Esophagus muscularis mucosa (tissue), 3 donors: ENCODE measurements at regions not wholly inside any gene's neighbourhood (a gene's known extent, or its start where the extent isn't known, plus 50 kb on each side); places are given as distances from the start of the nearest gene placed in this dataset.

ENCODE experiments used
- POLR2A ChIP-seq: fragments of 450-650 bp; IDR thresholded peaks from one replicate; pipeline ENCODE4 v1.6.1; 2017; ENCODE audit warnings: antibody characterized with exemption, moderate library complexity, mild to moderate bottlenecking, low read depth
- TF ChIP-seq, protein P1 (sequence below), 3 experiments: fragments of 200-600 bp in 2 of 3; fragments of 450-650 bp in 1 of 3; sonication (generic) in 2 of 3; IDR thresholded peaks; one replicate each; pipeline ENCODE4 v1.5.1; 2017 to 2019; ENCODE audit warnings: antibody characterized with exemption in 3 of 3, mild to moderate bottlenecking in 2 of 3, moderate library complexity in 1 of 3

DNA sequence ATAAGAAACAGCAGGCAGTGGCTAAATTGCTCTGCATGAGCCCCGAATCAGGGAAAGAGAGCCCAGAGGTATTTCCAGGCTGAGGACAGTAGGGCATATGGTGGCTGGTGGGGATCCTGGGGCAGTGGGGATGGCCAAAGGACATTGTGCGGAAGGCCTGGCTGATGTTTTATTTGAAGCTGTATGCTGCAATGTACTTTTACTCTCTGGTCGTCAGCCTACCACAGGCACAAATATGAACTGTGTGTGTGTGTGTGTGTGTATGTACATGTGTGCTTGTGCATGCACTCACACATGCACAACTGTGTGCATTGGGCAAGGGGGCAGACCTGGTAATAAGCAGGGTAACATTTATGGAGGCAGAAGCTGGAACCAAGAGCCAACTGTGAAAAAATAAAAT lies 74.7 kb upstream of the GZMB start:
- TF ChIP-seq, protein P1, sequence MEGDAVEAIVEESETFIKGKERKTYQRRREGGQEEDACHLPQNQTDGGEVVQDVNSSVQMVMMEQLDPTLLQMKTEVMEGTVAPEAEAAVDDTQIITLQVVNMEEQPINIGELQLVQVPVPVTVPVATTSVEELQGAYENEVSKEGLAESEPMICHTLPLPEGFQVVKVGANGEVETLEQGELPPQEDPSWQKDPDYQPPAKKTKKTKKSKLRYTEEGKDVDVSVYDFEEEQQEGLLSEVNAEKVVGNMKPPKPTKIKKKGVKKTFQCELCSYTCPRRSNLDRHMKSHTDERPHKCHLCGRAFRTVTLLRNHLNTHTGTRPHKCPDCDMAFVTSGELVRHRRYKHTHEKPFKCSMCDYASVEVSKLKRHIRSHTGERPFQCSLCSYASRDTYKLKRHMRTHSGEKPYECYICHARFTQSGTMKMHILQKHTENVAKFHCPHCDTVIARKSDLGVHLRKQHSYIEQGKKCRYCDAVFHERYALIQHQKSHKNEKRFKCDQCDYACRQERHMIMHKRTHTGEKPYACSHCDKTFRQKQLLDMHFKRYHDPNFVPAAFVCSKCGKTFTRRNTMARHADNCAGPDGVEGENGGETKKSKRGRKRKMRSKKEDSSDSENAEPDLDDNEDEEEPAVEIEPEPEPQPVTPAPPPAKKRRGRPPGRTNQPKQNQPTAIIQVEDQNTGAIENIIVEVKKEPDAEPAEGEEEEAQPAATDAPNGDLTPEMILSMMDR (IDR thresholded peaks at IDR 0.05): no peak
- no peak for TF ChIP-seq POLR2A
